Endodermal cell (in vitro differentiated cells): ENCODE measurements at regions not wholly inside any gene's neighbourhood (a gene's known extent, or its start where the extent isn't known, plus 50 kb on each side); places are given as distances from the start of the nearest gene placed in this dataset.

Experiments
- DNase-seq: peaks from one replicate; pipeline ENCODE4 v3.0.0-alpha.2; 2017
- H3K27ac ChIP-seq: 2 replicates; pipeline ENCODE4 v1.5.1; 2013; ENCODE audit warnings: mild to moderate bottlenecking, low read depth, low read length, moderate library complexity
- H3K27me3 ChIP-seq: 2 replicates; pipeline ENCODE4 v1.6.1; 2013; ENCODE audit warnings: mild to moderate bottlenecking, low read length, moderate library complexity; ENCODE audit not compliant: insufficient read depth, control insufficient read depth, poor library complexity, severe bottlenecking
- H3K36me3 ChIP-seq: 2 replicates; pipeline ENCODE4 v1.7.0; 2013; ENCODE audit warnings: mild to moderate bottlenecking, low read length, moderate library complexity; ENCODE audit not compliant: control insufficient read depth, insufficient read depth
- H3K4me1 ChIP-seq: one replicate; pipeline ENCODE4 v1.7.0; 2013; ENCODE audit warnings: low read length; ENCODE audit not compliant: control insufficient read depth, insufficient read depth
- H3K4me3 ChIP-seq: 2 replicates; pipeline ENCODE4 v1.5.1; 2013; ENCODE audit warnings: mild to moderate bottlenecking, low read length, moderate library complexity
- H3K9ac ChIP-seq: 2 replicates; pipeline ENCODE4 v1.6.1; 2013; ENCODE audit warnings: mild to moderate bottlenecking, low read length, moderate library complexity; ENCODE audit not compliant: poor library complexity, severe bottlenecking; ENCODE audit errors: extremely low read depth
- H3K9me3 ChIP-seq: 2 replicates; pipeline ENCODE4 v1.6.1; 2013; ENCODE audit warnings: mild to moderate bottlenecking, low read length, moderate library complexity; ENCODE audit not compliant: control insufficient read depth
- H3K27ac Mint-ChIP-seq: 2 replicates; pipeline ENCODE4 v1.8.0; 2020; ENCODE audit warnings: mixed read lengths
- H3K27me3 Mint-ChIP-seq: 2 replicates; pipeline ENCODE4 v1.8.0; 2021; ENCODE audit warnings: mild to moderate bottlenecking, mixed read lengths; ENCODE audit not compliant: insufficient read depth
- H3K36me3 Mint-ChIP-seq: 2 replicates; pipeline ENCODE4 v1.8.0; 2020; ENCODE audit warnings: low read depth, mixed read lengths
- H3K4me1 Mint-ChIP-seq: 2 replicates; pipeline ENCODE4 v1.8.0; 2020; ENCODE audit warnings: mixed read lengths
- H3K4me3 Mint-ChIP-seq: 2 replicates; pipeline ENCODE4 v1.8.0; 2020; ENCODE audit warnings: mild to moderate bottlenecking, moderate library complexity, mixed read lengths
- H3K9me3 Mint-ChIP-seq: 2 replicates; pipeline ENCODE4 v1.8.0; 2020; ENCODE audit warnings: mild to moderate bottlenecking, mixed read lengths
- CTCF ChIP-seq: fragments of 200-600 bp; sonication (generic); conservative IDR thresholded peaks from 2 replicates; pipeline ENCODE4 v1.5.0; 2021; ENCODE audit warnings: antibody characterized with exemption, mild to moderate bottlenecking
- WGBS, 2 experiments: methylation state at CpG; one replicate each; pipeline versions ENCODE4 v1.1.5 to v1.1.7; 2013; ENCODE audit warnings: missing lambda C conversion rate in 2 of 2, mixed read lengths in 1 of 2; ENCODE audit not compliant: insufficient coverage in 1 of 2, insufficient read length in 1 of 2; 5-methylcytosine and 5-hydroxymethylcytosine counted together

GRCh38 chr12:127223011-127223410 lies 1044.0 kb upstream of the TMEM132C start:
- Mint-ChIP-seq H3K4me3 (no peak overlapping the region), H3K9me3 (peaks cover under 1% of the 10 kb centered on the region), H3K36me3 (no peaks in the 10 kb centered on the region), H3K4me1 (no peaks in the 10 kb centered on the region), H3K27me3 (peaks cover 3% of the 10 kb centered on the region), H3K27ac (no peak overlapping the region)
- Histone ChIP-seq H3K4me3 (no peak overlapping the region), H3K27ac (no peak overlapping the region), H3K9me3 (no peaks in the 10 kb centered on the region), H3K27me3 (no peaks in the 10 kb centered on the region), H3K36me3 (no peaks in the 10 kb centered on the region), H3K4me1 (no peaks in the 10 kb centered on the region), H3K9ac (no peak overlapping the region)
- no peak for DNase-seq
- no peak for TF ChIP-seq CTCF
- WGBS, 2 experiments = 86% methylated on average over 1 of the region's 2 CpGs; no CpG with 5 or more reads in 1 of the 2 experiments

- WGBS, 2 experiments = 83 to 93% methylated on average over 1 to 3 of the region's 3 CpGs
- no peak for TF ChIP-seq CTCF
- H3K27ac Mint-ChIP-seq = no peak overlapping the region
- Histone ChIP-seq H3K36me3 (no peaks in the 10 kb centered on the region), H3K27me3 (no peaks in the 10 kb centered on the region), H3K9ac (no peak overlapping the region), H3K4me3 (no peak overlapping the region), H3K4me1 (no peaks in the 10 kb centered on the region), H3K27ac (no peak overlapping the region), H3K9me3 (no peaks in the 10 kb centered on the region)
- no peaks in the 10 kb centered on the region for H3K4me1 Mint-ChIP-seq
- H3K4me3 Mint-ChIP-seq = no peak overlapping the region
- peaks cover 3% of the 10 kb centered on the region for H3K27me3 Mint-ChIP-seq
- no peaks in the 10 kb centered on the region for H3K36me3 Mint-ChIP-seq
- no peaks in the 10 kb centered on the region for H3K9me3 Mint-ChIP-seq
- DNase-seq = no peak
Measured at GRCh38 chr12:127223731-127224130, 1043.2 kb upstream of the TMEM132C start.

GRCh38 chr12:127230843-127231260 lies 1036.1 kb upstream of the TMEM132C start:
- DNase-seq = no peak
- Histone ChIP-seq H3K9me3 (no peaks in the 10 kb centered on the region), H3K27me3 (no peaks in the 10 kb centered on the region), H3K4me3 (no peak overlapping the region), H3K4me1 (no peaks in the 10 kb centered on the region), H3K36me3 (no peaks in the 10 kb centered on the region), H3K27ac (no peak overlapping the region), H3K9ac (no peak overlapping the region)
- Mint-ChIP-seq H3K4me1 (no peaks in the 10 kb centered on the region), H3K36me3 (no peaks in the 10 kb centered on the region), H3K27ac (no peak overlapping the region), H3K9me3 (peaks cover 7% of the 10 kb centered on the region), H3K27me3 (peaks cover 3% of the 10 kb centered on the region), H3K4me3 (no peak overlapping the region)
- TF ChIP-seq CTCF = no peak
- WGBS, 2 experiments = 78 to 83% methylated on average over 5 to 6 of the region's 6 CpGs
